ENCODE measurements at regions not wholly inside any gene's neighbourhood (a gene's known extent, or its start where the extent isn't known, plus 50 kb on each side); places are given as distances from the start of the nearest gene placed in this dataset.

- Histone ChIP-seq H3K4me1 (ENCODE audit: control insufficient read depth, insufficient read depth, low read length) (no peaks in the 10 kb centered on the region), H3K9ac (ENCODE audit: low read length in 2 of 2) (no peak overlapping the region), H3K36me3 (ENCODE audit: control insufficient read depth in 2 of 2, insufficient read depth in 2 of 2, low read length in 2 of 2) (no peaks in the 10 kb centered on the region)
Observed at GRCh38 chr6:33865478-33866077, 61.8 kb upstream of the MLN start.

DNA sequence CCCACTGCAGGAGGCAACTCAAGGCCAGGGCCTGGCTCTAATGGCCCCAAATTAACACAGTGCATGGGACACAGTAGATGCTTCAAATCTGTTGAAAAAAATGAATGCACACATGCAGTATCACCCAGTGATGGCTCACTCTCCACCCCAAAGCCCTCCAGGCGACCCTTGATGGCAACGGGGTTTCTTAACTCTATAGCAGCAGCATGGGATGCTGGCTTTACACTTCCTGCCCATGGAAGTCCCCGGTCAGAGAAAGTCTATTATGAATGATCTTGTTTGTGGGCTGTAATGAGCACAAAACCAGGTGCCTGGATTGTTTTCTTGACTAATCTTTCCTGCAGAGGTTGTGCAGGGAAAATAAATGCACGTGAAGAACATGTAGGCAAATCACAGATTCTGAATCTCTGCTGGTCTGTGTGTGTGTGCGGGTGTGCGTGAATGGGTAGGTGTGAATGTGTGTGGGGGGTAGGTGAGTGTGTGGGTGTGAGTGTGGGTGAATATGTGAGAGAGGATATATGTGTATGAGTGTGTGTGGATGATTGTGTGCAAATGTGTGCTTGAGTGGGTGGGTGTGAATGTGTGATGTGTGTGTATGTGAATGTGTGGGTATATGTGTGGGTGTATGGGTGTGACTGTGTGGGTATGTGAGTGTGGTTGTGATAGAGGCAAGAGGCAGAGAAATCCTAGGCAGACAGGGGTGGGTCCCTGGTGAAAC, 60.1 kb upstream of the MLN start:
- Histone ChIP-seq H3K4me3 (ENCODE audit: low read length in 2 of 2) (no peak overlapping the region), H3K27ac (ENCODE audit: low read length) (no peak overlapping the region), H3K27me3 (ENCODE audit: control insufficient read depth in 1 of 2, insufficient read depth in 2 of 2, low read length in 2 of 2) (peaks cover 0 to 5% of the 10 kb centered on the region in 2 donors), H3K9me3 (ENCODE audit: control insufficient read depth in 2 of 2, low read length in 2 of 2) (no peaks in the 10 kb centered on the region), H3K4me1 (ENCODE audit: control insufficient read depth, insufficient read depth, low read length) (no peaks in the 10 kb centered on the region), H3K36me3 (ENCODE audit: control insufficient read depth in 2 of 2, insufficient read depth in 2 of 2, low read length in 2 of 2) (no peaks in the 10 kb centered on the region), H3K9ac (ENCODE audit: low read length in 2 of 2) (no peak overlapping the region)

More at GRCh38 chr6:33865478-33866077, 61.8 kb upstream of the MLN start:
- peaks cover 0 to 5% of the 10 kb centered on the region in 2 donors for H3K27me3 ChIP-seq (ENCODE audit: control insufficient read depth in 1 of 2, insufficient read depth in 2 of 2, low read length in 2 of 2)
- no peak overlapping the region for H3K4me3 ChIP-seq (ENCODE audit: low read length in 2 of 2)
- H3K9me3 ChIP-seq (ENCODE audit: control insufficient read depth in 2 of 2, low read length in 2 of 2): no peaks in the 10 kb centered on the region
- H3K27ac ChIP-seq (ENCODE audit: low read length): no peak overlapping the region

- H3K4me3 ChIP-seq (ENCODE audit: low read length in 2 of 2): no peak overlapping the region
- no peaks in the 10 kb centered on the region for H3K36me3 ChIP-seq (ENCODE audit: control insufficient read depth in 2 of 2, insufficient read depth in 2 of 2, low read length in 2 of 2)
- no peaks in the 10 kb centered on the region for H3K4me1 ChIP-seq (ENCODE audit: control insufficient read depth, insufficient read depth, low read length)
- H3K9ac ChIP-seq (ENCODE audit: low read length in 2 of 2): no peak overlapping the region
- no peak overlapping the region for H3K27ac ChIP-seq (ENCODE audit: low read length)
- H3K27me3 ChIP-seq (ENCODE audit: control insufficient read depth in 1 of 2, insufficient read depth in 2 of 2, low read length in 2 of 2): peaks cover 0 to 5% of the 10 kb centered on the region in 2 donors
- no peaks in the 10 kb centered on the region for H3K9me3 ChIP-seq (ENCODE audit: control insufficient read depth in 2 of 2, low read length in 2 of 2)
Observed at GRCh38 chr6:33863084-33863483, 59.3 kb upstream of the MLN start.

GRCh38 chr6:33862536-33862935, 58.7 kb upstream of the MLN start:
- H3K36me3 ChIP-seq (ENCODE audit: control insufficient read depth in 2 of 2, insufficient read depth in 2 of 2, low read length in 2 of 2): no peaks in the 10 kb centered on the region
- no peaks in the 10 kb centered on the region for H3K9me3 ChIP-seq (ENCODE audit: control insufficient read depth in 2 of 2, low read length in 2 of 2)
- H3K9ac ChIP-seq (ENCODE audit: low read length in 2 of 2): no peak overlapping the region
- no peak overlapping the region for H3K27ac ChIP-seq (ENCODE audit: low read length)
- H3K4me3 ChIP-seq (ENCODE audit: low read length in 2 of 2): no peak overlapping the region
- H3K4me1 ChIP-seq (ENCODE audit: control insufficient read depth, insufficient read depth, low read length): no peaks in the 10 kb centered on the region
- H3K27me3 ChIP-seq (ENCODE audit: control insufficient read depth in 1 of 2, insufficient read depth in 2 of 2, low read length in 2 of 2): peaks cover 0 to 5% of the 10 kb centered on the region in 2 donors

- H3K27ac ChIP-seq (ENCODE audit: low read length): no peak overlapping the region
- no peak overlapping the region for H3K4me3 ChIP-seq (ENCODE audit: low read length in 2 of 2)
- peaks cover 0 to 5% of the 10 kb centered on the region in 2 donors for H3K27me3 ChIP-seq (ENCODE audit: control insufficient read depth in 1 of 2, insufficient read depth in 2 of 2, low read length in 2 of 2)
- H3K4me1 ChIP-seq (ENCODE audit: control insufficient read depth, insufficient read depth, low read length): no peaks in the 10 kb centered on the region
- no peaks in the 10 kb centered on the region for H3K36me3 ChIP-seq (ENCODE audit: control insufficient read depth in 2 of 2, insufficient read depth in 2 of 2, low read length in 2 of 2)
- no peaks in the 10 kb centered on the region for H3K9me3 ChIP-seq (ENCODE audit: control insufficient read depth in 2 of 2, low read length in 2 of 2)
- H3K9ac ChIP-seq (ENCODE audit: low read length in 2 of 2): no peak overlapping the region
Observed at GRCh38 chr6:33861722-33862121, 57.9 kb upstream of the MLN start.

DNA sequence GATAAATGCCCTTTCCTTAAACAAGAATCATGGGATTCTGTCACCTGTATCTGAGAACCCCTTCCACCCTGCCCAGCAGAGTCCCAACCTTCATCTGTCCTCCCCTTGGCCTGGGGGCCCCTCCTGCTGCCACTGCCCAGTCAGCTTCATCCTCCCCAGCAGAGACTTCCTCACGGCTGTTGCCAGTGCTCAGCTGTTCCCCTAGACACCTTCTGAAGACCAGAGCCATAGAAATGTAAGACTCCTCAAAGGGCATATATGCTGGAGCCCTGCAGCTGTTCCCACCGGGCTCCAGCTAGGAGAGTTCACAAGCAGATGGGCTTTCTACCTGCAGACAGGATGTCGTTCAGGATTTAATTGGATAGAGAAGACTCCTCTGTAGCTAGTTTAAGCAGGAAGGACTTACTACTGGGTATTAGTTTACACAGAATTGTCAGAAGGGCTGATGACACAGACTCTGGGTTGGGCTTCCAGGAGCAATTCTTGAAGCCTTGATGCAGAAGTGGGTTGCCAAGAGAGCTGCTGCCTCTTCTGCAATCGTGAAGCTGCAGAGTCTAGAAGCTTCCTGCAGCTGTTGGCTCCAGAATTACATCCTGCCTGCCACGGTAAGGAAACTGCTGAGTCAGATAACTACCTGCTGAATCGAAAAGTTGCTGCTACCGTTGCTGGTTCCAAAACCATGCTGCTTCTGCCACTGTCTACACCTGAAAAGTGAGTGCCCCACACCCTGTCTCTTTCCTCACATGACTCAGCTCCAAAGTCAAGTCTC, 57.1 kb upstream of the MLN start:
- Histone ChIP-seq H3K27me3 (ENCODE audit: control insufficient read depth in 1 of 2, insufficient read depth in 2 of 2, low read length in 2 of 2) (peaks cover 0 to 5% of the 10 kb centered on the region in 2 donors), H3K9ac (ENCODE audit: low read length in 2 of 2) (no peak overlapping the region), H3K4me3 (ENCODE audit: low read length in 2 of 2) (no peak overlapping the region), H3K27ac (ENCODE audit: low read length) (no peak overlapping the region), H3K36me3 (ENCODE audit: control insufficient read depth in 2 of 2, insufficient read depth in 2 of 2, low read length in 2 of 2) (no peaks in the 10 kb centered on the region), H3K9me3 (ENCODE audit: control insufficient read depth in 2 of 2, low read length in 2 of 2) (no peaks in the 10 kb centered on the region), H3K4me1 (ENCODE audit: control insufficient read depth, insufficient read depth, low read length) (no peaks in the 10 kb centered on the region)

DNA sequence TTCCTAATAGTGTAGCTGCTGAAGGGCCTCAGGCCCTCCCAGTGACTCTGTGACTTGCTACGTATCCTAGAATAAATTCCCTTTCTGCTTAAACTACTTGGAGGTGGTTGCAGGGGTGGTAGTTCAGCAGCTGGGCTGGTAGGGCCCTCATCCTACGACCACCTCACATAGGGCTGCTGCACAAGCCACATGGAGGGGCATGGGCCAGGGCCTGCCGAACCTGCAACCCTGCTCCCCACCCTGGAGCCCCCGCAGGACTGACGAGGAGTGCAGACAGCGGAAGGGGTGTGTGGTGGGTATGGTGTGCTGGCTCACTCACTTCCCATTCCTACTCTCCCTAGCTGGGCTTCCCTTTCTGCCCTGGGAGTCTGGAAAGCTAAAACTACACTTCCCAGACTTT, 56.2 kb upstream of the MLN start:
- H3K9me3 ChIP-seq (ENCODE audit: control insufficient read depth in 2 of 2, low read length in 2 of 2): no peaks in the 10 kb centered on the region
- no peak overlapping the region for H3K4me3 ChIP-seq (ENCODE audit: low read length in 2 of 2)
- no peak overlapping the region for H3K27ac ChIP-seq (ENCODE audit: low read length)
- H3K4me1 ChIP-seq (ENCODE audit: control insufficient read depth, insufficient read depth, low read length): no peaks in the 10 kb centered on the region
- peaks cover 0 to 5% of the 10 kb centered on the region in 2 donors for H3K27me3 ChIP-seq (ENCODE audit: control insufficient read depth in 1 of 2, insufficient read depth in 2 of 2, low read length in 2 of 2)
- H3K9ac ChIP-seq (ENCODE audit: low read length in 2 of 2): no peak overlapping the region
- no peaks in the 10 kb centered on the region for H3K36me3 ChIP-seq (ENCODE audit: control insufficient read depth in 2 of 2, insufficient read depth in 2 of 2, low read length in 2 of 2)

DNA sequence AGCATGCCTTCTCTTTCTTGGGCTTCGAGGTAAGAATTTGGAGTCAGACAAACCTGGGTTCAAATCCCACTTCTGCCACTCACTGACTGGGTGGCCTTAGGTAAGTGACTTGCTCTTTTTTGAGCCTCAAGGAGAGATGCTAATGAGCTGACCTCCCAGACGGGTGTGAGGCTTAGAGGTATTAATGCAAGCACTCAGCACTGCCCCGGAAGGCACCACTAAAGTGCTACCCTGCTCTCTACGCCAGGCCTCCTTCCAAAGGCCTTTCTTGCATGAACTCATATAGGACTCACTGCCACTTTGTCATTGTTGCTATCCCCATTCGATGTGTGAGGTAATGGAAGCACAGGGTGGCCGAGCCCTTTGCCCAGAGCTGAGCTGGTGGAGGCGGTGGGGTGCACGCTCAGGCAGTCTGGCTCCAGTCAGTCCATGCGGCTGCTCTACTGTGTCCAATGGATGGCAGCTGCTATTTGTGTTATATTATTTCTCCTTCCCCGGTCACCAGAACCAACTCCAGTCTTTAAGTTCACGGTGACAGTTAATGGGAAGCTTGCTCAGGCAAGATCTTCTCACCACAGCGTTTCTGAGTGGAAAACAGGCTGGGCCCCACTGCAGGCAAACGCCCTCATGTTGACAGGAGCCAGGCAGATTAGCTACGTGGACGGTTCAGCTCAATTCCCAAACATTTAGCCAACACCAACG, 55.2 kb upstream of the MLN start:
- H3K4me1 ChIP-seq (ENCODE audit: control insufficient read depth, insufficient read depth, low read length): no peaks in the 10 kb centered on the region
- no peaks in the 10 kb centered on the region for H3K9me3 ChIP-seq (ENCODE audit: control insufficient read depth in 2 of 2, low read length in 2 of 2)
- no peak overlapping the region for H3K9ac ChIP-seq (ENCODE audit: low read length in 2 of 2)
- no peaks in the 10 kb centered on the region for H3K36me3 ChIP-seq (ENCODE audit: control insufficient read depth in 2 of 2, insufficient read depth in 2 of 2, low read length in 2 of 2)
- no peak overlapping the region for H3K4me3 ChIP-seq (ENCODE audit: low read length in 2 of 2)
- H3K27me3 ChIP-seq (ENCODE audit: control insufficient read depth in 1 of 2, insufficient read depth in 2 of 2, low read length in 2 of 2): peaks cover 0 to 5% of the 10 kb centered on the region in 2 donors
- H3K27ac ChIP-seq (ENCODE audit: low read length): no peak overlapping the region

- peaks cover 0 to 7% of the 10 kb centered on the region in 2 donors for H3K27me3 ChIP-seq (ENCODE audit: control insufficient read depth in 1 of 2, insufficient read depth in 2 of 2, low read length in 2 of 2)
- no peak overlapping the region for H3K4me3 ChIP-seq (ENCODE audit: low read length in 2 of 2)
- no peak overlapping the region for H3K9ac ChIP-seq (ENCODE audit: low read length in 2 of 2)
- H3K27ac ChIP-seq (ENCODE audit: low read length): no peak overlapping the region
- H3K36me3 ChIP-seq (ENCODE audit: control insufficient read depth in 2 of 2, insufficient read depth in 2 of 2, low read length in 2 of 2): no peaks in the 10 kb centered on the region
- H3K9me3 ChIP-seq (ENCODE audit: control insufficient read depth in 2 of 2, low read length in 2 of 2): no peaks in the 10 kb centered on the region
- no peaks in the 10 kb centered on the region for H3K4me1 ChIP-seq (ENCODE audit: control insufficient read depth, insufficient read depth, low read length)
Observed at GRCh38 chr6:33857932-33858475, 54.2 kb upstream of the MLN start.

Data from stomach smooth muscle (tissue), 2 donors.